Endothelial cell of umbilical vein (primary cell): ENCODE measurements at regions not wholly inside any gene's neighbourhood (a gene's known extent, or its start where the extent isn't known, plus 50 kb on each side); places are given as distances from the start of the nearest gene placed in this dataset.

Experiments used
- BruUV-seq: library from RNA; stranded (reverse); fragments of 400-500 nt; replicated peaks from 2 replicates; lab custom pipeline; 2021; lab: Mats Ljungman, UMichigan
- CTCF ChIA-PET: fragments of 300-600, 350-600 bp; sonication (Branson Sonifier 250); formaldehyde crosslinking; loops from one replicate; lab custom pipeline; 2021; ENCODE audit warnings: antibody characterized with exemption, inconsistent platforms; lab: Charles Lee
- POLR2A ChIA-PET: fragments of 300-600, 350-600 bp; sonication (Branson Sonifier 250); formaldehyde crosslinking; loops from one replicate; lab custom pipeline; 2021; ENCODE audit warnings: antibody characterized with exemption, inconsistent platforms; lab: Charles Lee
- DNase-seq: peaks from one replicate; pipeline ENCODE4 v3.0.0-alpha.2; 2011; ENCODE audit warnings: low read depth, low spot score
- FAIRE-seq: peaks from 2 replicates; lab custom pipeline; 2011; peaks lifted over from hg19 to GRCh38; lab: Jason Lieb, UNC
- H2AFZ ChIP-seq: 2 replicates; pipeline ENCODE4 v1.6.0; 2012; ENCODE audit warnings: low read depth, low read length, control low read depth, inconsistent platforms
- H3K27ac ChIP-seq: 2 replicates; pipeline ENCODE4 v1.5.1; 2011; ENCODE audit warnings: low read depth, mild to moderate bottlenecking, control low read depth, low read length, moderate library complexity; ENCODE audit not compliant: insufficient read depth
- H3K27me3 ChIP-seq, 2 experiments: 2 replicates each; pipeline versions ENCODE4 v1.6.0 to v1.6.1; 2011; ENCODE audit warnings: low read length in 2 of 2, mixed read lengths in 1 of 2; ENCODE audit not compliant: control insufficient read depth in 2 of 2, insufficient read depth in 2 of 2
- H3K36me3 ChIP-seq, 2 experiments: 2 replicates in 1 of 2; 3 replicates in 1 of 2; pipeline ENCODE4 v1.5.1; 2011; ENCODE audit warnings: low read length in 2 of 2, mild to moderate bottlenecking in 1 of 2, moderate library complexity in 1 of 2; ENCODE audit not compliant: control insufficient read depth in 2 of 2, insufficient read depth in 2 of 2; ENCODE audit errors: extremely low read depth in 1 of 2
- H3K4me1 ChIP-seq: 3 replicates; pipeline ENCODE4 v1.5.1; 2011; ENCODE audit warnings: mild to moderate bottlenecking, low read length; ENCODE audit not compliant: control insufficient read depth, insufficient read depth; ENCODE audit errors: extremely low read depth
- H3K4me2 ChIP-seq: 2 replicates; pipeline ENCODE4 v1.6.1; 2011; ENCODE audit warnings: low read length, control low read depth, mixed read lengths; ENCODE audit not compliant: insufficient read depth
- H3K4me3 ChIP-seq, 3 experiments: fragments of 200-600 bp in 1 of 3; sonication (generic), shearing (Covaris generic) in 1 of 3; replicated peaks in 1 of 3; 2 replicates each; pipeline ENCODE4 v1.5.1; 2011 to 2016; ENCODE audit warnings: control low read depth in 3 of 3, low read length in 3 of 3, mild to moderate bottlenecking in 2 of 3, inconsistent platforms in 1 of 3, low read depth in 1 of 3, moderate library complexity in 1 of 3; ENCODE audit not compliant: insufficient read depth in 1 of 3
- H3K79me2 ChIP-seq: 2 replicates; pipeline ENCODE4 v1.6.0; 2012; ENCODE audit warnings: low read length, inconsistent platforms; ENCODE audit not compliant: control insufficient read depth, insufficient read depth
- H3K9ac ChIP-seq: replicated peaks from 2 replicates; pipeline ENCODE3; 2011; ENCODE audit warnings: low read length, control low read depth; ENCODE audit not compliant: insufficient read depth; ENCODE audit errors: extremely low read depth
- H3K9me1 ChIP-seq: replicated peaks from 3 replicates; pipeline ENCODE4 v1.6.0; 2011; ENCODE audit warnings: mild to moderate bottlenecking, low read length; ENCODE audit not compliant: control insufficient read depth, insufficient read depth; ENCODE audit errors: extremely low read depth
- H3K9me3 ChIP-seq: replicated peaks from 2 replicates; pipeline ENCODE4 v1.5.1; 2012; ENCODE audit warnings: low read length, inconsistent platforms; ENCODE audit not compliant: control insufficient read depth, insufficient read depth
- H4K20me1 ChIP-seq: replicated peaks from 2 replicates; pipeline ENCODE3; 2011; ENCODE audit warnings: mild to moderate bottlenecking, low read length; ENCODE audit not compliant: control insufficient read depth, insufficient read depth; ENCODE audit errors: extremely low read depth
- CTCF ChIP-seq, 2 donors: IDR thresholded peaks; 1 replicate in 1 of 2; 2 replicates in 1 of 2; pipeline ENCODE4 v1.5.1; 2011; ENCODE audit warnings: low read length in 2 of 2, mild to moderate bottlenecking in 2 of 2, moderate library complexity in 2 of 2, control low read depth in 1 of 2, inconsistent platforms in 1 of 2, low read depth in 1 of 2; ENCODE audit not compliant: insufficient read depth in 1 of 2; ENCODE audit errors: extremely low read depth in 1 of 2
- EZH2 ChIP-seq: IDR thresholded peaks from 2 replicates; pipeline ENCODE4 v1.6.1; 2012; ENCODE audit warnings: borderline replicate concordance, low read depth, mild to moderate bottlenecking, moderate library complexity, low read length, inconsistent platforms; ENCODE audit not compliant: severe bottlenecking
- FOS ChIP-seq: IDR thresholded peaks from 2 replicates; pipeline ENCODE4 v1.6.1; 2011; ENCODE audit warnings: mild to moderate bottlenecking, low read length, moderate library complexity, borderline replicate concordance; ENCODE audit not compliant: insufficient read depth
- GATA2 ChIP-seq: IDR thresholded peaks from 2 replicates; pipeline ENCODE4 v1.7.0; 2011; ENCODE audit warnings: low read depth, mild to moderate bottlenecking, moderate library complexity, mixed read lengths, low read length; ENCODE audit not compliant: insufficient read length, insufficient read depth
- JUN ChIP-seq: IDR thresholded peaks from 2 replicates; pipeline ENCODE4 v1.6.1; 2011; ENCODE audit warnings: borderline replicate concordance, low read depth; ENCODE audit not compliant: insufficient read length, insufficient read depth
- MAX ChIP-seq: IDR thresholded peaks from 2 replicates; pipeline ENCODE4 v1.6.1; 2011; ENCODE audit not compliant: insufficient read depth, insufficient read length
- MYC ChIP-seq: IDR thresholded peaks from one replicate; pipeline ENCODE4 v1.6.1; 2011; ENCODE audit warnings: mild to moderate bottlenecking, low read depth, low read length
- POLR2A ChIP-seq: IDR thresholded peaks from 2 replicates; pipeline ENCODE4 v1.6.1; 2012; ENCODE audit warnings: low read depth, mild to moderate bottlenecking, control low read depth, low read length
- POLR2AphosphoS5 ChIP-seq: IDR thresholded peaks from 2 replicates; pipeline ENCODE4 v1.6.1; 2012; ENCODE audit warnings: low read depth, mild to moderate bottlenecking, control low read depth, low read length, moderate library complexity; ENCODE audit not compliant: insufficient read depth
- dilution Hi-C: fragments of 300-500 bp; cut with MboI; formaldehyde crosslinking; loops from one replicate; pipeline ENCODE4 v1.15.0; 2019; ENCODE audit warnings: low sequenced_read_pairs; ENCODE audit not compliant: extremely low pct_ligation_motif_present
- intact Hi-C: fragments of 100-400 bp; cut with micrococcal nuclease; formaldehyde crosslinking; loops from one replicate; pipeline ENCODE4 v1.10.0; 2022

GRCh38 chrX:25674776-25675175, 463.4 kb upstream of the MAGEB18 start:
- intact Hi-C loops (no loop called here), dilution Hi-C loops (no loop called here)
- Histone ChIP-seq H3K9me3 (no peaks in the 10 kb centered on the region), H3K36me3 (no peaks in the 10 kb centered on the region), H3K9me1 (no peaks in the 10 kb centered on the region), H3K4me2 (no peak overlapping the region), H3K27me3 (no peaks in the 10 kb centered on the region), H2AFZ (no peak overlapping the region), H3K4me3 (no peak overlapping the region), H4K20me1 (no peaks in the 10 kb centered on the region), H3K4me1 (no peaks in the 10 kb centered on the region), H3K9ac (no peak overlapping the region), H3K27ac (no peak overlapping the region), H3K79me2 (no peaks in the 10 kb centered on the region)
- ChIA-PET CTCF (no interaction called here), POLR2A (no interaction called here)
- TF ChIP-seq MAX = no peak
- no TSS peak for BruUV-seq
- DNase-seq (no peak), FAIRE-seq (no peak)

- DNase-seq = no peak
- CTCF ChIA-PET = no interaction called here
- H4K20me1 ChIP-seq = no peaks in the 10 kb centered on the region
- no peak overlapping the region for H3K4me2 ChIP-seq
- BruUV-seq = no TSS peak
- no peaks in the 10 kb centered on the region for H3K4me1 ChIP-seq
- FAIRE-seq = no peak
- H3K79me2 ChIP-seq = no peaks in the 10 kb centered on the region
- intact Hi-C loops (no loop called here), dilution Hi-C loops (no loop called here)
- H3K9me3 ChIP-seq = no peaks in the 10 kb centered on the region
- no peak overlapping the region for H2AFZ ChIP-seq
- no peak overlapping the region for H3K27ac ChIP-seq
- no peak overlapping the region for H3K9ac ChIP-seq
- POLR2A ChIA-PET = no interaction called here
- no peaks in the 10 kb centered on the region for H3K36me3 ChIP-seq
- TF ChIP-seq CTCF (IDR thresholded peaks at IDR 0.05; ENCODE audit: extremely low read depth in 1 of 2, insufficient read depth in 1 of 2, low read depth in 1 of 2, low read length in 2 of 2) (no peak), FOS (no peak), MYC (no peak), JUN (no peak), POLR2AphosphoS5 (no peak), GATA2 (no peak), EZH2 (no peak), POLR2A (no peak), MAX (no peak)
- no peak overlapping the region for H3K4me3 ChIP-seq
- H3K9me1 ChIP-seq = no peaks in the 10 kb centered on the region
- no peaks in the 10 kb centered on the region for H3K27me3 ChIP-seq
Measured at GRCh38 chrX:25701876-25702275, 436.3 kb upstream of the MAGEB18 start.
